SH-SY5Y (cell line): ENCODE measurements at regions not wholly inside any gene's neighbourhood (a gene's known extent, or its start where the extent isn't known, plus 50 kb on each side); places are given as distances from the start of the nearest gene placed in this dataset.

Experiments used
- GATA2 ChIP-seq: IDR thresholded peaks from 2 replicates; pipeline ENCODE4 v1.6.1; 2011; ENCODE audit warnings: mild to moderate bottlenecking, low read depth, low read length
- GATA3 ChIP-seq: IDR thresholded peaks from 2 replicates; pipeline ENCODE4 v1.6.1; 2011; ENCODE audit warnings: low read depth, mild to moderate bottlenecking, low read length, moderate library complexity

DNA sequence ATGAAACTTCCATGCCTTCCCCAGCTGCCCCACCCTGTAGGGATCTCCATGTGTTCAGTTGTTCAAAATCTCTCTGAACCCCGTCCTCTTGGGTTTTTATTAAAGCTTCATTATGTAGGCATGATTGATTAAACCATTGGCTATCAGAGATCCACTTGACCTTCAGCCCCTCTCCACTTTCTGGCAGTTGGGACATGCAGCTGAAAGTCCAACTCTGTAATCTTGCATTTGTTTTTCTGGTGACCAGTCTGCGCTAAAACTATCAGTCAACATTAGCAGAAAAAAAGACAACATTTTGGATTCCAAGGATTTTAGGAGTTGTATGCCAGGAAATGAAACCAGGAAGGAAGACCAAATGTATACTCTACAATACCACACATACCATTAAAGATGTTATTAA, 1115.1 kb downstream of the XPNPEP1 start:
- TF ChIP-seq GATA2 (no peak), GATA3 (no peak)

DNA sequence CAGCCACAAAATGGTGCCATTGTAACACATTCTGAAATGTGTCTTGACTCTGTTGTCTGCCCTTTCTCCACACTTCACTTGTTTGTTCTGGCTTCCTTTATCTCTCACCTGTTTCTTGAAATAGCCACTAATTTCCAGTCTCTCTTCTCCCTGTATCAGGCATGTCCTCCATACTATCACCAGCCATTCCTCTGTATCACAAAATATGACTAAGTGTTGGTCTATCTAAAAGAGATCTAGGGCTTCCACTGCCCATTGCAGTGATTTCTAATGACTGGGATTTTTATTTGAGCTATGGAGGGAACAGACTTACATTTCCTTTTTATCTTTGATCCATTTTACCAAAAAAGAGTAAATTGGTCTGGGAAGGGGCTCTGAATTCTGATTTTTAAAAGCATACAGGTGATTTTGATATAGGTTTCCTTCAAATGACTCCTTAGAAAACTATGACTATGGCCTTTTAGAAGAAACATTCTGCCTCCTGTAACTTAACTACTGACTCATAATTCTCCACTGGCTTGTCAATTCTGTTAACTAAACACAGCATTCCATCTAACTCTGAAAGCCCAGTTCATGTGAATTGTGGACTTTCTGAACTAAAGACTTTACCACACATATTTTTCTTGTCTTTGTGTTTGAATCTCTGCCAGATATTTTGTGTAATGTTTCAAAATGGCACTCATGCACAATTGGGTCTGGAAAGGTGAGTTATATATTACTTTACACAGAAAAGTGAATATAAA, 1121.4 kb downstream of the XPNPEP1 start:
- no peak for TF ChIP-seq GATA2
- no peak for TF ChIP-seq GATA3

DNA sequence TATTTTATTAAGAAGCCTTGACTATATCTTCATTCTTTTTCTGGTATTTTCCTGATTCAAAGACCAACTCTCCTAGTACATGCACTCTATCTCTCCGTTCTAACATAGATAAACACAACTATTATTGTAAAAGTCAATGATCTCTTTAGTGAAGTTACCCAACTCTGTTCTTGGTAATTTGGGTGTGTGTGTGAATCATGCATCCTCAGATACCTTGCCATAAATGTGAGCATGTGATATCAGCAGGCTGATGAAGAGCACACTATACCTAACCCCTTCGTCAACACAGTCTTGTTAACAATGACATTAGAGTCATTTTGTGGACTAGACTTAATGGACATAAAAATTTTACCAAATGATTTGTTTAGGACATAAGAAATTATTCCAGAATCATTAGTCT, 1122.1 kb downstream of the XPNPEP1 start:
- TF ChIP-seq GATA3, result no peak
- TF ChIP-seq GATA2, result no peak

DNA sequence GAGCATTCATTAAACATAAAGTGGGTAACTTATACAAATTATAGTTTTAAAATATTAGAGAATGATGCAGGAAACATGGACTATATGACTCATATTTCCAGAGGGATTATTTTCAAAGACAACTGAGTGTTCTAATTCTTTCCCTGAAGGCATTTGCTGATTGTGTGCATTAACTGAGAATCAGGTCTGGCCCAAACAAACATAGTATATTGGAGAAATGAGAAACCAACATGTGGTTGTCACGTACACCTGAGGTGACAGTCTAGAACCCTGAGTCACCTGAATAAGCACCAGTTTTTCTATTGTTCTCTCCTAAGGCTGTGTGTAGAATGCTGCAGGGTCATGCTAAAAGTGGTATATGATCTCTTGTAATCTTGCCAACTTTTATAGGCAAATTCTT, 1125.7 kb downstream of the XPNPEP1 start:
- TF ChIP-seq GATA3, result no peak
- no peak for TF ChIP-seq GATA2

DNA sequence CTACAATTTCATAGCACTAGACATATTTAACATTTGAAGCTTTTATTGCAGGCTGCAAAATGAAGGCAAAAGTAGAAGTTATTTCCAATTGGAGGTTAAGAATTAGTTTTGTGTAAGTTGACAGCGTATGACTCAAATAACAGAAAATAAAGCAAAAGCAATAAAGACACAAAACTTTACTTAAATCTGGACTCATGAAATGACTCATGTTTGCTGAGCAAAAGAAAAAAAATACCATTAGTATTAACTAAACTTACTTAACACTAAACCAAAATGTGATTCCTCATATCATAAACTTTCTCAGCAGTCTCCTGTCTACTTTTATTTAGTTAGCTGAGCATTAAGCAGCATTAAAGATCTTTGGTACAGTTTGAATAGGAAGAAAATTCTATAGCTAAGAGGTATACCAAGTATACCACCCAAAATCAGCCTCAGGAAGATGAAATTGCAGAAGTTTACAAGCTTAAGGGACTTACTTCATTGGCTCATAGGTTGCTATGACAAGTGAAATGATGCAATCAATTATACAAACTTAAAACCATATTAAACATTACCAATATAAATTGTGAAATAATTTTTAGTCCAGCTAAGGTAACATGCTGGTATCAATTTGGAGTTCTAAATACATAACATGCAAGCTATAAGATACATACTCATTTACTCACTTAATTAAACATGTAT, 1131.4 kb downstream of the XPNPEP1 start:
- TF ChIP-seq GATA3 (no peak), GATA2 (no peak)

DNA sequence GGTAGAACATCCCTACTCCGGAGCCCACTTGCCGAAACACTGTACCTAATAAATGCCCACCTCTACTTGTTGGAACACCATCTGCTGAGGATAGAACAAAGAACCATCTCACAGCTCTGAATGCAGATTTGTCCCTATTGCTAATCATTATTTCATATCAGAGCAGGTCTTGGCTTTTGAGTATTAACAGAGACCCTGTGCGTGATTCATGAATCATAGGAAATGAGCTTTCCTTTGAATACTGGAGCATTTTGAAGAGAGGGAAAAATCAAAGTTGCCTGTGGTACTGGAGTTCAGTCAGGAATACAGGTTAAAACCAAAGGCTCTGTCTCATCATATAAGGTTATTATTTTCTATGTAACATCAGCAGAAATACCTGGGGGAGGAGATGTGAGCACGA, 1132.3 kb downstream of the XPNPEP1 start:
- TF ChIP-seq GATA3 (no peak), GATA2 (no peak)

DNA sequence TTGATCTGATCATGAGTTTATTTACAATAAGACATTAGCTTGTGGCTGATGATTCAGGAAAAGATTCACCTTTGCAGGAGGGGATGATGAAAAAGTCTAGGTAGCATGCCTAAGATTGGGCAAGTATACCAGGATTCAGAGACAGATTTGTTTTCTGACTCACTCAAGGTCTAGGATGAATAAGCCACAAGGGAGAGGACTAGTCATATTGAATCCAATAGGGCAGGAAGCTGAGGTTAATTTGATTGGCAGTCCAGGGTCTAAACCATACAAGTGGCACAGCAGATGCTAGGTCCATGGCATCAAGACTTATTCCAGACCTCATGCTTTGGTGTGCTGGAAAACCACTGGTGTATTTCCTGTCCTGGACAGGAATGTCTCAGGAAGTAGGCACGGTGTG, 1133.4 kb downstream of the XPNPEP1 start:
- no peak for TF ChIP-seq GATA3
- TF ChIP-seq GATA2, result no peak

DNA sequence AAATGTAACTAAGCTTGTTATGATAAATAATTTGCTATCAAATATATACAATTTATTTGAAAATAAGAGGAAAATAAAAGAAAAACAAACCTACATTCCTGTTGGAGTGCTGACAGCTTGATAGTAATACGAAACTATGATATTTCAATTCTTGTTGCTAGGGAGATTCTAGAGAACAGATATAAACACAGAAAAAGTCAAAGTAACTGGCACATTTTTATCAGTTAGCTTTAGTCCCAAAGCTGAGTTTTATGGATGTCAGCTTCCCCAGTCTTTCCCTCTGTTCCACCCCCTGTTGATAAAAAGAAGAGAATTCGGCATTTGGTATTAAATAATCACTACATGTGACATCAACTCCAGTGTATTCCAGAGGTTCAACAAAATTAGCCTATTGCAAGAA, 1134.0 kb downstream of the XPNPEP1 start:
- no peak for TF ChIP-seq GATA3
- no peak for TF ChIP-seq GATA2

DNA sequence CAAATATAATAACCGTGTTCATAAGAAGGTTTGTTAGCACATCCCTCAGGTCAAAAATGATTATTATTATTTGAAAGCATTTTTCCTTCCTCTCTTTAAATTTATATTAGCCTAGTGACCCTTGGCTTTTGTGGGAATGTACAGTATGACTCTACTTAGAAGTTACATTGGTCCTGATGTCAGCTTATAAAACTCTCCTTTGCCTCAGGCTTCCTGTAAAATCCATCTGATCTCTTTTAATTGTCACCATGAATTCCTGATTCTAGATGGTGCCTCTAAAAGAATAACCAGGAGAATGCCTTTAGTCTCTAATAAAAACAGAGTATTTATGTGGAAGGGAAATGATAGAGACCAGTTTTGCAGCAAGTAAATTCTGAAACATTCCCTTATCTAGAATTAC, 1134.4 kb downstream of the XPNPEP1 start:
- no peak for TF ChIP-seq GATA3
- TF ChIP-seq GATA2, result no peak

DNA sequence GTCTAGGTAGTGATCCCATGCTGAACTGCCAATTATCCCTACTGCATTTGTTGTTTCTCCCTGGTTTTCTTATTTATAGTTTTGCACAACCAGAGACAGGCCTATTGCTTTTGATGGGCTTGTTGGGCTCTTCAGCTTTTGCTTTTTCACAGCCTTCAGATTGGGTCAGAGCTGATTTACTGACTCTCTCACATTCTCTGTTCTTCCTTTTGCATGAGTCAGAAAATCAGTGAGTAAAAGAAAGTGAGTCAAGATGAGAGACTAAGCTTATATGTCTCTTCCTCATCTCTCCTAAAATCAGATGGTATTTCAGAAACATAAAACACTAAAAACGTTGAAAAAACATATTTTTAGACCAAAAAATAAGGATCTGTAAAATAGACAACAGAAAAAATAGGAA, 1135.4 kb downstream of the XPNPEP1 start:
- no peak for TF ChIP-seq GATA3
- TF ChIP-seq GATA2, result no peak

DNA sequence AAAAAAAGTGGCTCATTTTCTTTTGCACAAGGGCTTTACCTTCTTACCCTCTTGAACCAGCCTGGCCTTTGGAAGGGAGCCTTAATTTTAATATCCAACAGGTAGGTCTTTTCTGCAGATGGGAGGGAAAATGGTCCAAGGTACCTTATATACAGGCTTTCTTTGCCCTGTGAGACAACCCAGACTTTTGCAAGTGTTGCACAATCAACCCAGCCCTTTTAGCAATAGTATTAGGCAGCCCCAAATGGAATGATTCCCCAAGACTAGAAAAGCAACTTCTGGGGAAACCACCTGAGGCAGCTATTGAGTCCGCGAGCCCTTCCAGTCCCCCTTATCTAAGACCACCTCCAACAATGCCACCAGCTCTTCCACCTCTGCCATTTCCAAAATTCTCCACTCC, 1138.3 kb downstream of the XPNPEP1 start:
- TF ChIP-seq GATA2, result no peak
- TF ChIP-seq GATA3, result no peak

DNA sequence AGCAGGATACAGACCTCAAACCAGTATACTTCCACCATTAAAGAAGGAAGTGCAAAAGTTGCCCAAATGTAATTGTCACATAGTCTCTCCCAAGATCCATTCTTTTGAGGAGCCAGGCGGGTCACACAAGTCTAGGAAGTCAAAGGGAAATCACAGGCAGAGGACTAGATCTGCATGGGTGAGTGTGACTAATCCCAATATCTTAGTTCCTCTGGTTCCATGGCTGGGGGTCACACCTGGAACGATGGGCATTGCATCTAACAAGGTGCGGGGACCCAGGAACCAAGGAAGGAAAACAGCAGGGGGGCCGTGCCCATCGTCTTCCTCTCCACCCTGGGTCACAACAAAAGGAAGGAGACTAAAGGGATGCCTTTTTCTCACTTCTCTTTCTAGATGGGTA, 1138.8 kb downstream of the XPNPEP1 start:
- TF ChIP-seq GATA2, result no peak
- no peak for TF ChIP-seq GATA3

DNA sequence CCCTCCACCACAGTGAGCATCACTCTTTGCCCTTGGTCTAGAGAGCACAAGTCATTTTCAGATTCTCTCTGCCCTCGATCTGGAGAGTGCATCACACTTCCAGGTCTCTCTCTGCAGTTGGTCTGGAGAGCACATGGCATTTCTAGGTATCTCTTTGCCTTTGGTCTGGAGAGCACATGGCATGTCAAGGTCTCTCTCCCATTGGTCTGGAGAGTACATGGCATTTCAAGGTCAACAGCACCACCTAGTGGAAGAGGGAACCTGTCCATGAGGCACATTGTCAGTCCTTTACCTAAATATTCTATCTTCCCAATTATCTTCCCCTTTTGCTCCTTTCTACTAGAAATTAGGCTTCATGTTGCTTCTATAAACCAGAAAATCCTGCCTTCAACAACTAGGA, 1139.4 kb downstream of the XPNPEP1 start:
- TF ChIP-seq GATA3, result no peak
- no peak for TF ChIP-seq GATA2

DNA sequence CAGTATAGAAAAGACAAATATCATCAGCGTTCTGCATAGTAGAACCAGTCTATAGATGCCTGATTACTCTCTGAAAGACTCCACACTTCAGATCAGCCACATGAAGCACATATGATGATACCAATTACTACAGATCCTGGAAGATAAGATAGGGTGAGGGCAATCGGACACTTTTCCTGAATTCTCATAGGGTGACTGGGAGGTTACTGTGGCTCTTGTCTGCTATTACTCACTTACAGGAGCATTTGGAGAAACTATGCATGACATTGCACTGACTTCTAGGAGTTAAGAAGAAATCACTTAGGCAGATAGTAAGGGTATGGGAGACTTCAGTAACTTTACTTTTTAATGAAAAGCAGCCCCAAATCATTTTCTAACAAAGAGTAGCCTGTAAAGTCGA, 1140.9 kb downstream of the XPNPEP1 start:
- TF ChIP-seq GATA2 (no peak), GATA3 (no peak)

DNA sequence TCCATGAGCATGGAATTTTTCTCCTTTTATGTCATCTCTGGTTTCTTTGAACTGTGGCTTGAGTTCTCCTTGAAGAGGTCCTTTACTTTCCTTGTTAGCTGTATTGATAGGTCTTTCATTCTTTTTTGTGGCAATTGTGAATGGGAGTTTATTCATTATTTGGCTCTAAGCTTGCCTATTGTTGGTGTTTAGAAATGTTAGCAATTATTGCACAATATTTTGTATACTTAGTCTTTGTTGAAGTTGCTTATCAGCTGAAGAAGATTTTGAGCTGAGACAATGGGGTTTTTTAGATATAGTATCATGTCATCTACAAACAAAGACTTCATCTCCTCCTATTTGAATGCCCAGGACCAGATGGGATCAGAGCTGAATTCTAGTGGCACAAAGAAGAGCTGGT, 1143.8 kb downstream of the XPNPEP1 start:
- no peak for TF ChIP-seq GATA3
- no peak for TF ChIP-seq GATA2
